HG03571 (cell line): ENCODE measurements at regions not wholly inside any gene's neighbourhood (a gene's known extent, or its start where the extent isn't known, plus 50 kb on each side); places are given as distances from the start of the nearest gene placed in this dataset.

Source experiments
- ATAC-seq: cut with Tn5 transposase; IDR thresholded peaks from one replicate; pipeline ENCODE4 v1.9.1; 2021; ENCODE audit not compliant: unreplicated experiment

DNA sequence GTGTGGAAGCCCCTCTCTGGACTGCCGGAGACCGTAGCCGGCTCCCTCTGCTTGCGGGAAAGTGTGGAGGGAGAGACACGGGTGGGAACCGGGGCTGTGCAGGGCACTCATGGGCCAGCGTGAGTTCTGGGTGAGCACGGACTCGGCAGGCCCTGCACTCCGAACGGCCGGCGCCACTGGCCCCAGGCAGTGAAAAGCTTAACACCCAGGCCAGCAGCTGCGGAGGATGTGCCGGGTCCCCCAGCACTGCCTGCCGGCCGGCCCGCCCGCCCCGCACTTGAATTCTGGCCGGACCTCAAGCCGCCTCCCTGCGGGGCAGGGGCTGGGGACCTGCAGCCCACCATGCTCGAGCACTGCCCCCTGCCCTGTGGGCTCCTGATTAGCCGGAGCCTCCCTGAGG lies 147.0 kb downstream of the FGF9 start:
- no peak for ATAC-seq

- no peak for ATAC-seq
Observed at GRCh38 chr13:21822029-21822428, 151.2 kb downstream of the FGF9 start.

- no peak for ATAC-seq
Observed at GRCh38 chr13:21823416-21823815, 152.5 kb downstream of the FGF9 start.

DNA sequence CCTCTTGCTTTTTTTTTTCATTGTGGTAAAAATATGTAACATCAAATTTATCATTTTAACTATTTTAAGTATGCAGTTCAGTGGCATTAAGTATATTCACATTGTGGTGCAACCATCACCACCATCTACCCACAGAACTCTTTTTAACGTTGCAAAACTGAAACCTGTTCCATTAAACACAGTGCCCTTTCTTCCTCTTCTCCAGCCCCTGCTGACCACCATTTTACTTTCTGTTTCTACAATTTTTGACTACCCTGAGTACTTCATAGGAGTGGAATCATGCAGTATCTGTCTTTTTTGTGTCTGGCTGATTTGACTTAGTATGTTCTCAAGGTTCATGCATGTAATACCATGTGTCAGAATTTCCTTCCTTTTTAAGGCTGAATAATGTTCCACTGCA lies 153.1 kb downstream of the FGF9 start:
- no peak for ATAC-seq

DNA sequence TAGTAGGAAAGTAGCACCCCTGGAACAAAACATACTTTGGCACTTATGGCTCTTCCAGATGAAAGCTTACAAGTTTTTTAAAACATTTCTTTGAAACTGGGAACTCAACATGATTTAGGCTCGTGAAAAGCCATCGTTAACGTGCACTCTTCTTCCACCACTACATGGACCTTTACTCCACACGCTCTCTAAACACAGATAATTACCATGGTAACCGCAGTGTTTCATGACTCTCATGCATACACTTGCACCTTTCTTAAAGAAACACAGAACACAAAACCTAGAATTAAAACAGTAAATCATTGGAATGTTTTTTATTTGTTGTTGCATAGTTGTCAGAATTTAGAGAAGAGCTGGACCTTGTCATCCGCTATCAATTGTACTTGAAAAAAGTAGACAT lies 154.3 kb downstream of the FGF9 start:
- no peak for ATAC-seq

- no peak for ATAC-seq
Observed at GRCh38 chr13:21825801-21826200, 154.9 kb downstream of the FGF9 start.

- ATAC-seq, result no peak
Observed at GRCh38 chr13:21826214-21827015, 155.5 kb downstream of the FGF9 start.

DNA sequence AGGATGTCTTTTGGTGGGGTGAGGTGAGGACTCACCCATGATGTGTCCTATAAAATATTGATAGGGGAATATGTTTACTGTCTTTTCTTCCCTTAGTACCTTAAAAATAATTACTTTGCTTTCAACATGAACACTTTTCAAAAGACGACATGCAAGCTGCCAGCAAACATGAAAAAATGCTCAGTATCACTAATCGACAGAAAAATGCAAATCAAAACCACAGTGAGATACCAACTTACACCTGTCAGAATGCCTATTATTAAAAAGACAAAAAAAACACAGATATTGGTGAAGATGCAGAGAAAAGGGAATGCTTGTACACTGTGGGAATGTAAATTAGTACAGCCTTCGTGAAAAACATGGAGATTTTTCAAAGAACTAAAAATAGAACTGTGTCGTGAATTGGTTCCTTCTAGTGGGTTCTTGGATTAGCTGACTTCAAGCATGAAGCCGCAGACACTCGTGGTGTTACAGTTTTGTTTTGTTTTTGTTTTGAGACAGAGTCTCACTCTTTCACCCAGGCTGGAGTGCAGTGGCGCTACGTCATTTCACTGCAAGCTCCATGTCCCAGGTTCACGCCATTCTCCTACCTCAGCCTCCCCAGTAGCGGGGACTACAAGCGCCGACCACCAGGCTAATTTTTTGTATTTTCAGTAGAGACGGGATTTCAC lies 160.9 kb downstream of the FGF9 start:
- ATAC-seq, result no peak

DNA sequence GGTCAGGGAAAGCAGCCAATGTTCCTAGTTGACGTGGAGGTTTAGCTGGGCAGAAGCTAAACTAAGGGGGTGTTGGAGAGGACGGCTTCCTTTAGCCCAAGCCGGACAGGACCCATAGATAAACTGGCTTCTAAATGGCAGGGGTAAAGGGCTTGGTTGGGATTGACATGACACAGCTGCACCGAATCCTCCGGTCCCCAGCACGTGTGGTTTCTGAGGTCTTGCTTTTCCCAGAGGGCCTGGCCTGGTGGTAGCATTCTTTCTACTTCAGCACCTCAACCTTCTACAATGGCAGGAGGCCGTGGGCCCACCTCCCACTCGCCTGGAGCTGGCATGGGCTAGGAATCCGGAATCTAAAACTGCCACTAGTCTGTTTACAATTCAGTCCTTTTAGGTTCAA lies 163.0 kb downstream of the FGF9 start:
- ATAC-seq, result no peak

DNA sequence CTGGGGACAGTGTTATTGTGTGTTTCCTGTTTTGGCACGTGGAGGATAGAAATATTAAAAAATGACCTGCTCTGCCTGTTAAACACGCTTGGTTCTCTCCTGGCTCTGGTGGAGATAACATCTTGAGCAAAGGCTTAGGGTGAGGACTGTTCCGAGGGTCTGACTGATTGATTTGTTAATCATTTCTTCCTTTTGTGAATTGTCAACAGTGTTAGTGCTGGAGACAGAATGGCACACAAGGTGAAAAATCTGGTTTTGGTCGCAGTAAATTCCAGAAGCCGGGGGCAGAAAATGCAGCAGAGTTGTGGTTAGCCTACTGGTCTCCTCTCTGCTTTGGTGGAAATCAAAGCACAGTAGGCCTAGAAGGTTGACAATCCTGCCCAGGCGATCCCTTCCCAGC lies 163.6 kb downstream of the FGF9 start:
- ATAC-seq, result no peak

GRCh38 chr13:21837288-21837687 lies 166.4 kb downstream of the FGF9 start:
- no peak for ATAC-seq

- ATAC-seq, result no peak
Observed at GRCh38 chr13:21837841-21838551, 167.1 kb downstream of the FGF9 start.

GRCh38 chr13:21846605-21847004 lies 175.7 kb downstream of the FGF9 start:
- no peak for ATAC-seq

DNA sequence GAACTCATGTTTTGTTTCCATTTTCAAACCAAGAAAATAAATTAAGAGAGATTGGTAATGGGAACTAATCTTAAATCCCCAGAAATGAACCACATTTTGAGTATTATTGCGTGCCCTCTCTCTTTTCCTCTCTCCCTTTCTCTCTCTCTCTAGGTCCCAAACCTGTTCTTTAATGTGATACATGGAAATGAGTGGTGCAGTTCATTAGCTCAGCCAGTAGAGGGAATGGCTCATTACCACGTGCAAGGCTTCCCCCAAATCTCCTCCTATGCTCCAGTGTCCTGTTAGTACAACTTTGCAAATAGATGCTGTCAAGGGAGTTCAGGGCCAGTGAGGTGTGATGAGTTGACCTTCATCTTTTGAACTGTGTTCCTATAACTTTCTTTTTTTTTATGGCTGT lies 178.4 kb downstream of the FGF9 start:
- no peak for ATAC-seq

- no peak for ATAC-seq
Observed at GRCh38 chr13:21850013-21851006, 179.4 kb downstream of the FGF9 start.

GRCh38 chr13:21852043-21852442 lies 181.2 kb downstream of the FGF9 start:
- ATAC-seq, result no peak

DNA sequence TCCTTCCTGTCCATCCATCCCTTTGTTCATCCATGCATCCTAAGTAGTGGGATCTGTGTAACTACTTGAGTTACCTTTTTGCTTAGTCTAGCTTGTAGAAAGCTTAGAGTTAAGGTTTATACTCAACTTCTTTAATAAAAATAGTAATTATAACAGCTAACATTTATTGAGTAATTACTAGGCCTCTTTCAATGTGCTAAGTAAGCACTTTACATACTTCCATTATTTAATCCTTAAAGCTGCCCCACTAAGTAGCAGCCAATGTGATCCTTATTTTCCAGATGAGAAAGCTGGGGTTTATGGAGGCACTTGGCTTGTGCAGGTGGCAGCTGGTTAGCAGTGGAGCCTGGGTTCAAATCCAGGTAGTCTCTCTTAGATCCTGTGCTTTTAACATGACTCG lies 182.9 kb downstream of the FGF9 start:
- no peak for ATAC-seq

- no peak for ATAC-seq
Observed at GRCh38 chr13:21868823-21869222, 197.9 kb downstream of the FGF9 start.

GRCh38 chr13:21871382-21871781 lies 200.5 kb downstream of the FGF9 start:
- no peak for ATAC-seq

DNA sequence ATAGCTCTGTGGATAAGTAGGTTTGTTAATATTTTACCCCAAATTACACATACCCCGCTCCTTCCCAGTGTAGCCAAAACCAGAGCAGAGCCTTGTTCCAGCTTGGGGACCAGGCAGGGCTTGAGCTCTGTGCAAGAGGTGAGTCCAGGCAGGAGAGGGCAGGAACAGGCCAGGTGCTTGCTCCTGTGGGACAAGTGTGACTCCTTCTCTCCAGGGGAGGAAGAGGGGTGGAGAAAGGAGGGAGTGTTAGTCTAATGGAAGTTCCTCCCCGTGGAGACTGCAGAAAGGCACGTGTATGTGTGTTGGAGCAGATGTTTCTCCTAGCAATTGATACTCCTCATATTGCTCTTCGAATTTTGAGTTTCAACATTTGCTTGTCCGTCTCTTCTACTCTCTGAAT lies 201.0 kb downstream of the FGF9 start:
- ATAC-seq, result no peak

GRCh38 chr13:21872795-21873194 lies 201.9 kb downstream of the FGF9 start:
- no peak for ATAC-seq
